Choroid plexus epithelial cell (primary cell): ENCODE measurements at regions not wholly inside any gene's neighbourhood (a gene's known extent, or its start where the extent isn't known, plus 50 kb on each side); places are given as distances from the start of the nearest gene placed in this dataset.
"Not testable (repeated sequence)": the region's sequence is repeated elsewhere in the genome, so short reads cannot be mapped to it uniquely, and the experiment has no call there.

ENCODE experiments used
- DNase-seq: peaks from one replicate; pipeline ENCODE4 v3.0.0-alpha.2; 2010; ENCODE audit warnings: low read depth
- H3K4me3 ChIP-seq: 2 replicates; pipeline ENCODE4 v1.5.1; 2011; ENCODE audit warnings: low read depth, mild to moderate bottlenecking, control low read depth, low read length, moderate library complexity
- TF ChIP-seq, protein P1 (sequence below): conservative IDR thresholded peaks from 2 replicates; pipeline ENCODE4 v1.5.1; 2011; ENCODE audit warnings: low read depth, mild to moderate bottlenecking, control low read depth, inconsistent platforms, low read length, moderate library complexity

DNA sequence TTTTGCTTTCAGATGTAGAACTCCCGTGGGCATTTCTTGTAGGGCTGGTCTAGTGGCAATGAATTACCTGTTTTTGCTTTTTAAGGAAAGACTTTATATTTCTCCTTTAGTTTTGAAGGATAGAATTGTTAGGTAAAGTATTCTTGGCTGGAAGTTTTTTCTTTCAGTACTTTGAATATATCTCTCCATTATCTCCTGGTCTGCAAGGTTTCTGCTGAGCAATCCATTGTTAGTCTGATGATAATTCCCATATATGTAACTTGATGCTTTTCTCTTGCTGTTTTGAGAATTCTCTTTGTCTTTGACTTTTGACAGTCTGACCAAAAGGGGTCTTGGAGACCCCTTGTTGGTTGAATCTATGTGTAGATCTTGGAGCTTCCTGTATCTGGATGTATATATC, 198.1 kb downstream of the TMEM167A start:
- no peak overlapping the region for H3K4me3 ChIP-seq
- no peak for DNase-seq
- TF ChIP-seq, protein P1, sequence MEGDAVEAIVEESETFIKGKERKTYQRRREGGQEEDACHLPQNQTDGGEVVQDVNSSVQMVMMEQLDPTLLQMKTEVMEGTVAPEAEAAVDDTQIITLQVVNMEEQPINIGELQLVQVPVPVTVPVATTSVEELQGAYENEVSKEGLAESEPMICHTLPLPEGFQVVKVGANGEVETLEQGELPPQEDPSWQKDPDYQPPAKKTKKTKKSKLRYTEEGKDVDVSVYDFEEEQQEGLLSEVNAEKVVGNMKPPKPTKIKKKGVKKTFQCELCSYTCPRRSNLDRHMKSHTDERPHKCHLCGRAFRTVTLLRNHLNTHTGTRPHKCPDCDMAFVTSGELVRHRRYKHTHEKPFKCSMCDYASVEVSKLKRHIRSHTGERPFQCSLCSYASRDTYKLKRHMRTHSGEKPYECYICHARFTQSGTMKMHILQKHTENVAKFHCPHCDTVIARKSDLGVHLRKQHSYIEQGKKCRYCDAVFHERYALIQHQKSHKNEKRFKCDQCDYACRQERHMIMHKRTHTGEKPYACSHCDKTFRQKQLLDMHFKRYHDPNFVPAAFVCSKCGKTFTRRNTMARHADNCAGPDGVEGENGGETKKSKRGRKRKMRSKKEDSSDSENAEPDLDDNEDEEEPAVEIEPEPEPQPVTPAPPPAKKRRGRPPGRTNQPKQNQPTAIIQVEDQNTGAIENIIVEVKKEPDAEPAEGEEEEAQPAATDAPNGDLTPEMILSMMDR = no peak

DNA sequence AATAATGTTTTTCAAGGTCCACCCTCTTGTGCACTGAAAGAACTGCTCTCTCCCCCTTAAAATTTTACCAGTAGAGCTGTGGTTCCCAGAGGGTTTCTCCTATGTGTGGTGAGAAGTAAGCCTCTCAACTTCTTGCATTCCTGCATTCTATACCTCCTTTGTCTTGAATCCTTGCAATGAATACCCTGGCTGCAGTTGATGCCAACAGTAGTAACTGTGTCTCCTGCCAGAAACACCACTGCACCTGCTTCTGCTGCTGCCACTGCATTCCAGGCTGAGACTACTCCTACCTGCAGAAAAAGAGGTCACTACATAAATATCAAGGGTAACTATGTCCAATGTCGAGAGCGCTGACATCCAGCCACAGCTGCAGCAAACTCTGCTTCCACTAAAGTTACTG, 203.7 kb downstream of the TMEM167A start:
- DNase-seq = no peak
- TF ChIP-seq, protein P1 = no peak
- H3K4me3 ChIP-seq = no peak overlapping the region

DNA sequence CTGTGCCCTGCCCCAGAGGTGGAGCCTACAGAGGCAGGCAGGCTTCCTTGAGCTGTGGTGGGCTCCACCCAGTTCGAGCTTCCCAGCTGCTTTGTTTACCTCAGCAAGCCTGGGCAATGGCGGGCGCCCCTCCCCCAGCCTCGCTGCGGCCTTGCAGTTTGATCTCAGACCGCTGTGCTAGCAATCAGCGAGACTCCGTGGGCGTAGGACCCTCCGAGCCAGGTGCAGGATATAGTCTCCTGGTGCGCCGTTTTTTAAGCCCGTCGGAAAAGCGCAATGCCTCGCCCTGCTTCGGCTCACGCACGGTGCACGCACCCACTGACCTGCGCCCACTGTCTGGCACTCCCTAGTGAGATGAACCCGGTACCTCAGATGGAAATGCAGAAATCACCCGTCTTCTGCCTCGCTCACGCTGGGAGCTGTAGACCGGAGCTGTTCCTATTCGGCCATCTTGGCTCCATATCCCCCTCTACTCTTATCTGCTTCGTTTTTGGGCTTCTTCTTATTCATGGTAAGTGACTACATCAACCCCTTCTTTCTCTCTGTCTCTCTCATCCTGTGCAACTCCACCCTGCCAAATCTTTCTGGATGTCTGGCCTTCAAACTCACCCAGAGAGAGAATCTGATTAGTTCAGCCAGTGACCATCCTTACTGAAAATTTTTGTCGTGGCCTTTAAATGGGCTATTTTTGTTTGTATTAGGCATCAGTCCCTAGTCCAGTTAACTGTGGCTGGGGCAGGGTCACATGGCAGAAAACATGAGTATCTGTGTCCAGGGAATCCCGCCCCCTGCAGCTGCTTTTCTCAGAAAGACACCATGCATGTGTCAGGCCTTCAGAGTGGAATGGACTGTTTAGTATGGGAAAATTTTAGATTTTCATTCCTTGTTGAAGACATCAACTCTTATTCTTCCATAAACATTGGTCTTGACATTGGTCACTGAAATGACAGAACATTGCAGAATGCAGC, 204.6 kb downstream of the TMEM167A start:
- not testable (repeated sequence) for H3K4me3 ChIP-seq, DNase-seq

DNA sequence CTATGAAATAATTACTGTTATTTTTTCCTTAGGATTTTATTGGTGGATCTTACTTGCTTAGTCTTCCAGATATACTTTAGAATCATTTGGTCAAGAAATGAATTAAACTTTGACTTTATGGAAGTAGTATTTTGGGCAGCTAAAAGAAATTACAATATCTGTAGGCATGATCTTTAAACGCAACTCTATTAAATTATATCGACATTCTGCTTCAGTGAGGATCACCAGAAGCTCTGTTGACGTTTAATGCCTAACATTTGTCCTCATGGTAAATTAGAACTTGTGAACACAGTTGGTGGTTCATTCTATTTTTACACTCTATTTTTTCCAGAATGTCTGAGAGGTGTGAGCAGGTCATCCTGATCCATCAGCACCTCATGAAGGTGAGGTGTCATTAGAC, 211.6 kb downstream of the TMEM167A start:
- no peak for DNase-seq
- no peak overlapping the region for H3K4me3 ChIP-seq
- TF ChIP-seq, protein P1 = no peak

DNA sequence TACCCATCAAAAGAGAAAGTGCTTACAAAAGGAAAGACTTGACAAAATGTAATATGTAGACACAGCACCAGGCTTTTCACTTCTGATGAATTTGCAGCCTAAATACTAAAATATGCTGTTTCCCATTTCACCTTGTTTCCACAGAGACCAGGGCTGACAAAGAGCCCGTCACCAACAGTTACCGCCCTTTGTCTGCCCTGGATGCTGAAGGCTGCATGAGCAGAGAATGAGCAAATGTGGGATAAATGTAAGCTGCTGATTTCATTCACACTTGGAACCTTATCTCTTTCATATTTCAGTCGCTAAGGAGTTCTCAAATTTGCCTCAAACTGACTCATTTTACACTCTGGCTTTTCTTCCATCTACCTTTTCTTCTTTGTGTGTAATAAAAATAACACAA, 213.9 kb downstream of the TMEM167A start:
- DNase-seq = peak; percentile 13
- TF ChIP-seq, protein P1 = no peak
- no peak overlapping the region for H3K4me3 ChIP-seq

DNA sequence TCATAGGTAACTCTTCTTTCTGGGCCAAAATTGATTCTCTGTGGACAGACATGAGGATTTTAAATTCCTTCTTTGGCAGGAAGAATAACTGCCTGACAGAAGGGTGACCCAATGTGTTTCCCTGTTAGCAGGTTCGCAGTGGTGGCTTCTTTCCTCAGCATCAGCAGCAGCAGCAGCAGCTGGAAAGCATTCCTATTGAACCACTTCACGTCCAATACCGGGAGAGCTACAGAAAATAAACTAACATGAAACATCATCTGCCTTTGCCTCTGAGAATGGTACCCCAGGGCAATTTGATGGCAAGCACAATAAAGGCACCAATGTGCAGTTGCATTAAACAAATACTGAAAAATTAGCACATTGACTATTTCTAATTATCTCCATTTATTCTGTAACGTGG, 214.5 kb downstream of the TMEM167A start:
- TF ChIP-seq, protein P1 = no peak
- H3K4me3 ChIP-seq = no peak overlapping the region
- no peak for DNase-seq

DNA sequence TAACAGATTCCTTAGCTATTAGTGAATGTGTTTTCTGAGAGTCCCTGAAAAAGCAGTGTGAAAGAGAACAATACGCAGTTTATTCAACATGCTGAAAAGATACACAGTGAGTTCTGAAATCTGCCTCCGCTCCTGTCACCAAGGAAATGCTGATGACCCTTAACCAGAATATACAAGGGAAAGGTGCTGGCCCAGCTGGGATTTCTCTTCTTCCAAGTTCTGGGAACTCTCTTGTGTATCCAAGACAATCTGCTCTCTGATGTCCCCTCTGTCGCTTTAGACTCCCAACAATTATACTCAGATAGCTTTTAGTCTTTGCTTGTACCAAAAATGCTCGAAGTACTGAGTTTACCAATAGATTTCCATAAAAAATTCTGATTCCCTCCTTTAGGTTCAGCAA, 214.9 kb downstream of the TMEM167A start:
- no peak overlapping the region for H3K4me3 ChIP-seq
- DNase-seq = no peak
- TF ChIP-seq, protein P1 = no peak
